Liver (tissue), 8 donors: ENCODE measurements at regions not wholly inside any gene's neighbourhood (a gene's known extent, or its start where the extent isn't known, plus 50 kb on each side); places are given as distances from the start of the nearest gene placed in this dataset.

ENCODE experiments used
- DNase-seq: peaks from one replicate; pipeline ENCODE4 v3.0.0-alpha.2; 2017; ENCODE audit warnings: low spot score
- H3K27ac ChIP-seq, 2 donors: one replicate each; pipeline ENCODE4 v1.7.0; 2013; ENCODE audit warnings: inconsistent platforms in 2 of 2, low read length in 2 of 2, control low read depth in 1 of 2, low read depth in 1 of 2, mild to moderate bottlenecking in 1 of 2
- H3K27me3 ChIP-seq, 4 donors: one replicate each; pipeline versions ENCODE4 v1.6.1 to v1.7.0; 2013; ENCODE audit warnings: low read length in 3 of 4, inconsistent platforms in 1 of 4, mild to moderate bottlenecking in 1 of 4, moderate library complexity in 1 of 4; ENCODE audit not compliant: control insufficient read depth in 4 of 4, insufficient read depth in 4 of 4
- H3K36me3 ChIP-seq, 4 donors: one replicate each; pipeline versions ENCODE4 v1.6.1 to v1.7.0; 2013; ENCODE audit warnings: low read length in 3 of 4, mild to moderate bottlenecking in 3 of 4, low read depth in 1 of 4, moderate library complexity in 1 of 4; ENCODE audit not compliant: control insufficient read depth in 4 of 4, insufficient read depth in 3 of 4
- H3K4me1 ChIP-seq, 4 donors: one replicate each; pipeline versions ENCODE4 v1.6.1 to v1.7.0; 2013; ENCODE audit warnings: low read length in 3 of 4, mild to moderate bottlenecking in 3 of 4, moderate library complexity in 1 of 4; ENCODE audit not compliant: control insufficient read depth in 4 of 4, insufficient read depth in 4 of 4
- H3K4me3 ChIP-seq, 3 donors: one replicate each; pipeline versions ENCODE4 v1.6.1 to v1.7.0; 2013; ENCODE audit warnings: low read length in 3 of 3, control low read depth in 1 of 3, low read depth in 1 of 3, mild to moderate bottlenecking in 1 of 3
- H3K9ac ChIP-seq, 2 donors: one replicate each; pipeline ENCODE4 v1.7.0; 2013; ENCODE audit warnings: low read length in 2 of 2, mild to moderate bottlenecking in 2 of 2, moderate library complexity in 2 of 2, control low read depth in 1 of 2, low read depth in 1 of 2
- H3K9me3 ChIP-seq, 4 donors: one replicate each; pipeline versions ENCODE4 v1.6.1 to v1.7.0; 2013; ENCODE audit warnings: low read length in 3 of 4; ENCODE audit not compliant: control insufficient read depth in 4 of 4
- EGR1 ChIP-seq, 2 donors: IDR thresholded peaks; 2 replicates each; pipeline ENCODE4 v1.6.1; 2016 to 2018; ENCODE audit warnings: antibody characterized with exemption in 2 of 2, low read depth in 2 of 2
- FOXA1 ChIP-seq: IDR thresholded peaks from 2 replicates; pipeline ENCODE4 v1.6.1; 2016; ENCODE audit warnings: antibody characterized with exemption
- FOXA2 ChIP-seq: IDR thresholded peaks from 2 replicates; pipeline ENCODE4 v1.6.1; 2016; ENCODE audit warnings: antibody characterized with exemption
- GABPA ChIP-seq, 2 donors: IDR thresholded peaks in 1 of 2; conservative IDR thresholded peaks in 1 of 2; 2 replicates each; pipeline ENCODE4 v1.6.1; 2016; ENCODE audit warnings: antibody characterized with exemption in 2 of 2, mild to moderate bottlenecking in 1 of 2, moderate library complexity in 1 of 2
- HNF4G ChIP-seq: IDR thresholded peaks from 2 replicates; pipeline ENCODE4 v1.6.1; 2016; ENCODE audit warnings: antibody characterized with exemption
- JUND ChIP-seq, 2 donors: IDR thresholded peaks; 2 replicates each; pipeline ENCODE4 v1.6.1; 2016; ENCODE audit warnings: antibody characterized with exemption in 2 of 2
- NR2F2 ChIP-seq: IDR thresholded peaks from 2 replicates; pipeline ENCODE4 v1.6.1; 2016; ENCODE audit warnings: antibody characterized with exemption
- RAD21 ChIP-seq, 2 donors: IDR thresholded peaks; 2 replicates each; pipeline ENCODE4 v1.6.1; 2016; ENCODE audit warnings: antibody characterized with exemption in 2 of 2, mild to moderate bottlenecking in 2 of 2
- RXRA ChIP-seq, 2 donors: IDR thresholded peaks; 2 replicates each; pipeline ENCODE4 v1.6.1; 2017 to 2018; ENCODE audit warnings: antibody characterized with exemption in 2 of 2, mild to moderate bottlenecking in 1 of 2
- SP1 ChIP-seq: IDR thresholded peaks from 2 replicates; pipeline ENCODE4 v1.6.1; 2018; ENCODE audit warnings: antibody characterized with exemption, mild to moderate bottlenecking
- TAF1 ChIP-seq: conservative IDR thresholded peaks from 2 replicates; pipeline ENCODE4 v1.6.1; 2016; ENCODE audit warnings: antibody characterized with exemption, mild to moderate bottlenecking
- YY1 ChIP-seq: IDR thresholded peaks from 2 replicates; pipeline ENCODE4 v1.6.1; 2016; ENCODE audit warnings: antibody characterized with exemption, mild to moderate bottlenecking
- WGBS: extraction: QIAGEN DNeasy Blood & Tissue Kit; methylation state at CpG from one replicate; pipeline ENCODE4 v1.1.7; 2013; 5-methylcytosine and 5-hydroxymethylcytosine counted together
- TF ChIP-seq, protein P1 (sequence below): fragments of 150-350 bp; IDR thresholded peaks from 2 replicates; pipeline ENCODE4 v1.5.1; 2017; ENCODE audit warnings: improper control_type of control experiment, low read depth, low read length; ENCODE audit not compliant: missing input control
- TF ChIP-seq, protein P2 (sequence below): IDR thresholded peaks from 2 replicates; pipeline ENCODE4 v1.6.1; 2016; ENCODE audit warnings: antibody characterized with exemption
- TF ChIP-seq, protein P3 (sequence below): IDR thresholded peaks from 2 replicates; pipeline ENCODE4 v1.6.1; 2016; ENCODE audit warnings: antibody characterized with exemption, mild to moderate bottlenecking
- donor health status: healthy.
- donor health status: healthy.
- donor health status: healthy.
- donor health status: healthy.
- donor health status: healthy.

- no peak for TF ChIP-seq TAF1
- no peak for TF ChIP-seq FOXA2
- no peak for TF ChIP-seq SP1
- no peak for TF ChIP-seq GABPA (IDR thresholded peaks at IDR 0.05 in 1 of 2, conservative IDR thresholded peaks at IDR 0.05 in 1 of 2)
- TF ChIP-seq, protein P1, sequence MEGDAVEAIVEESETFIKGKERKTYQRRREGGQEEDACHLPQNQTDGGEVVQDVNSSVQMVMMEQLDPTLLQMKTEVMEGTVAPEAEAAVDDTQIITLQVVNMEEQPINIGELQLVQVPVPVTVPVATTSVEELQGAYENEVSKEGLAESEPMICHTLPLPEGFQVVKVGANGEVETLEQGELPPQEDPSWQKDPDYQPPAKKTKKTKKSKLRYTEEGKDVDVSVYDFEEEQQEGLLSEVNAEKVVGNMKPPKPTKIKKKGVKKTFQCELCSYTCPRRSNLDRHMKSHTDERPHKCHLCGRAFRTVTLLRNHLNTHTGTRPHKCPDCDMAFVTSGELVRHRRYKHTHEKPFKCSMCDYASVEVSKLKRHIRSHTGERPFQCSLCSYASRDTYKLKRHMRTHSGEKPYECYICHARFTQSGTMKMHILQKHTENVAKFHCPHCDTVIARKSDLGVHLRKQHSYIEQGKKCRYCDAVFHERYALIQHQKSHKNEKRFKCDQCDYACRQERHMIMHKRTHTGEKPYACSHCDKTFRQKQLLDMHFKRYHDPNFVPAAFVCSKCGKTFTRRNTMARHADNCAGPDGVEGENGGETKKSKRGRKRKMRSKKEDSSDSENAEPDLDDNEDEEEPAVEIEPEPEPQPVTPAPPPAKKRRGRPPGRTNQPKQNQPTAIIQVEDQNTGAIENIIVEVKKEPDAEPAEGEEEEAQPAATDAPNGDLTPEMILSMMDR: no peak
- TF ChIP-seq EGR1 (IDR thresholded peaks at IDR 0.05; ENCODE audit: low read depth in 2 of 2): no peak
- no peak for TF ChIP-seq FOXA1
- no peak for TF ChIP-seq RXRA (IDR thresholded peaks at IDR 0.05)
- no peak for TF ChIP-seq HNF4G
- TF ChIP-seq NR2F2: no peak
- TF ChIP-seq, protein P2, sequence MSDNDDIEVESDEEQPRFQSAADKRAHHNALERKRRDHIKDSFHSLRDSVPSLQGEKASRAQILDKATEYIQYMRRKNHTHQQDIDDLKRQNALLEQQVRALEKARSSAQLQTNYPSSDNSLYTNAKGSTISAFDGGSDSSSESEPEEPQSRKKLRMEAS: no peak
- no peaks in the 10 kb centered on the region for H3K9me3 ChIP-seq
Measured at GRCh38 chr9:80841888-80842287, 847.5 kb downstream of the TLE1 start.

DNA sequence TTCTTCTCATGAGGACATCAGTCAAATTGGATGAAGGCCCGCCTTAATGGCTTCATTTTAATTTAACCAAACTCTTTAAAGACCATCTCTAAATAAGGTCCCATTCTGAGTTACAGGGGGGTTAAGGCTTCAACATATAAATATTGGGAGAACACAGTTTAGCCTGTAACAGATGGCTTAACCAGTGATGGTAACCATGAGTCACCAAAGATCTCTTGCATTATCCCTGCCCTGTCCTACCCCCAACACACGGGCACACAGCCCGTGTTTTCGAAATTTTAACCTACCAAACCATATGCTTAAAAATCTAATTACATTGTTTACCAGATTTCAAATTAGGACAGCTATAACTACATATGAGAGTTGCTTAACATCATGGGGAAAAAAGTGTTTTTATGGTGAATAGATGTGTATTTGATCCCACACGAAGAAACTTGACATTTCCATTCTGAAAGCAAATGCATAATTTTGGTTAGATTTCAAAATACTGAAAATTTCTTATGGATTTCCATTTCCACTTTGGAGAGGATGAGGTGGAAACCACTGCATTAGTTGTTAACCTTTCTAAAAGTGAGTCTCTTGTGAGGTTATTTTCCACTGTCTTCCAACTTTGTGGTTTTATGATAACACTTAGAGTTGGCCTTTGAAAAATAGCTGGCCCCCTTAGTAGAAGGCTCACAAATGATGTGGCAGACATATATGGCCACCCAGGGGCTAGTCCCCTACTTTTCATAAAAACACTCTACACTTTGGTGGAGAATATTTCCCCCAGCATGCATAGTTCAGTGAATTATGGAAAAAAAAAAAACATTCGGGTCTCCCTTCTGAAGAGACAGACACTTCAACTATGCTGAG, 849.3 kb downstream of the TLE1 start:
- no peak overlapping the region for H3K4me3 ChIP-seq
- no peak for DNase-seq
- H3K9me3 ChIP-seq: no peaks in the 10 kb centered on the region
- no peaks in the 10 kb centered on the region for H3K4me1 ChIP-seq
- H3K9ac ChIP-seq: no peak overlapping the region
- TF ChIP-seq, protein P3, sequence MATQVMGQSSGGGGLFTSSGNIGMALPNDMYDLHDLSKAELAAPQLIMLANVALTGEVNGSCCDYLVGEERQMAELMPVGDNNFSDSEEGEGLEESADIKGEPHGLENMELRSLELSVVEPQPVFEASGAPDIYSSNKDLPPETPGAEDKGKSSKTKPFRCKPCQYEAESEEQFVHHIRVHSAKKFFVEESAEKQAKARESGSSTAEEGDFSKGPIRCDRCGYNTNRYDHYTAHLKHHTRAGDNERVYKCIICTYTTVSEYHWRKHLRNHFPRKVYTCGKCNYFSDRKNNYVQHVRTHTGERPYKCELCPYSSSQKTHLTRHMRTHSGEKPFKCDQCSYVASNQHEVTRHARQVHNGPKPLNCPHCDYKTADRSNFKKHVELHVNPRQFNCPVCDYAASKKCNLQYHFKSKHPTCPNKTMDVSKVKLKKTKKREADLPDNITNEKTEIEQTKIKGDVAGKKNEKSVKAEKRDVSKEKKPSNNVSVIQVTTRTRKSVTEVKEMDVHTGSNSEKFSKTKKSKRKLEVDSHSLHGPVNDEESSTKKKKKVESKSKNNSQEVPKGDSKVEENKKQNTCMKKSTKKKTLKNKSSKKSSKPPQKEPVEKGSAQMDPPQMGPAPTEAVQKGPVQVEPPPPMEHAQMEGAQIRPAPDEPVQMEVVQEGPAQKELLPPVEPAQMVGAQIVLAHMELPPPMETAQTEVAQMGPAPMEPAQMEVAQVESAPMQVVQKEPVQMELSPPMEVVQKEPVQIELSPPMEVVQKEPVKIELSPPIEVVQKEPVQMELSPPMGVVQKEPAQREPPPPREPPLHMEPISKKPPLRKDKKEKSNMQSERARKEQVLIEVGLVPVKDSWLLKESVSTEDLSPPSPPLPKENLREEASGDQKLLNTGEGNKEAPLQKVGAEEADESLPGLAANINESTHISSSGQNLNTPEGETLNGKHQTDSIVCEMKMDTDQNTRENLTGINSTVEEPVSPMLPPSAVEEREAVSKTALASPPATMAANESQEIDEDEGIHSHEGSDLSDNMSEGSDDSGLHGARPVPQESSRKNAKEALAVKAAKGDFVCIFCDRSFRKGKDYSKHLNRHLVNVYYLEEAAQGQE: no peak
- no peak for TF ChIP-seq YY1
- no peak for TF ChIP-seq FOXA1
- no peak for TF ChIP-seq FOXA2
- TF ChIP-seq RAD21 (IDR thresholded peaks at IDR 0.05): no peak
- TF ChIP-seq JUND (IDR thresholded peaks at IDR 0.05): no peak
- TF ChIP-seq, protein P2: no peak
- TF ChIP-seq TAF1: no peak
- no peak for TF ChIP-seq RXRA (IDR thresholded peaks at IDR 0.05)
- H3K27ac ChIP-seq: no peak overlapping the region
- 74% methylated on average over 6 of the region's 6 CpGs for WGBS
- peaks cover 0 to 3% (median 0%) of the 10 kb centered on the region in 4 donors for H3K27me3 ChIP-seq
- H3K36me3 ChIP-seq: no peaks in the 10 kb centered on the region

More at GRCh38 chr9:80841888-80842287, 847.5 kb downstream of the TLE1 start:
- WGBS: 59% methylated on average over 3 of the region's 3 CpGs
- H3K36me3 ChIP-seq: no peaks in the 10 kb centered on the region
- no peak overlapping the region for H3K4me3 ChIP-seq
- no peak for DNase-seq
- H3K27ac ChIP-seq: no peak overlapping the region
- H3K9ac ChIP-seq: no peak overlapping the region
- no peaks in the 10 kb centered on the region for H3K4me1 ChIP-seq
- peaks cover 0 to 3% (median 0%) of the 10 kb centered on the region in 4 donors for H3K27me3 ChIP-seq
